ENCODE measurements at regions not wholly inside any gene's neighbourhood (a gene's known extent, or its start where the extent isn't known, plus 50 kb on each side); places are given as distances from the start of the nearest gene placed in this dataset.

GRCh38 chr15:96515371-96515770 is 184.9 kb downstream of the NR2F2 start:
- TF ChIP-seq EP300 (IDR thresholded peaks at IDR 0.05; ENCODE audit: borderline replicate concordance) (no peak), TAF1 (IDR thresholded peaks at IDR 0.05; ENCODE audit: low read depth) (no peak), EGR1 (IDR thresholded peaks at IDR 0.05) (no peak), REST (IDR thresholded peaks at IDR 0.05; ENCODE audit: low read depth) (no peak), ZBTB7A (IDR thresholded peaks at IDR 0.05; ENCODE audit: low read depth) (no peak), MAX (IDR thresholded peaks at IDR 0.05) (no peak), CEBPB (IDR thresholded peaks at IDR 0.05) (no peak), FOXM1 (IDR thresholded peaks at IDR 0.05; ENCODE audit: borderline replicate concordance, low read depth) (no peak), RAD21 (IDR thresholded peaks at IDR 0.05; ENCODE audit: low read depth) (no peak), NFIC (IDR thresholded peaks at IDR 0.05) (no peak), CREB1 (IDR thresholded peaks at IDR 0.05; ENCODE audit: low read depth) (no peak), YY1 (IDR thresholded peaks at IDR 0.05; ENCODE audit: low read depth) (no peak)
- TF ChIP-seq, protein P1, sequence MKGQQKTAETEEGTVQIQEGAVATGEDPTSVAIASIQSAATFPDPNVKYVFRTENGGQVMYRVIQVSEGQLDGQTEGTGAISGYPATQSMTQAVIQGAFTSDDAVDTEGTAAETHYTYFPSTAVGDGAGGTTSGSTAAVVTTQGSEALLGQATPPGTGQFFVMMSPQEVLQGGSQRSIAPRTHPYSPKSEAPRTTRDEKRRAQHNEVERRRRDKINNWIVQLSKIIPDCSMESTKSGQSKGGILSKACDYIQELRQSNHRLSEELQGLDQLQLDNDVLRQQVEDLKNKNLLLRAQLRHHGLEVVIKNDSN (IDR thresholded peaks at IDR 0.05), result no peak
